Body of pancreas (tissue), 4 donors: ENCODE measurements at regions not wholly inside any gene's neighbourhood (a gene's known extent, or its start where the extent isn't known, plus 50 kb on each side); places are given as distances from the start of the nearest gene placed in this dataset.
"Not testable (repeated sequence)": the region's sequence is repeated elsewhere in the genome, so short reads cannot be mapped to it uniquely, and the experiment has no call there.

Source experiments
- ATAC-seq: fragments of 150-250 bp; one replicate; pipeline ENCODE4 v1.9.1; 2016
- DNase-seq, 4 donors: peaks; one replicate each; pipeline ENCODE4 v3.0.0-alpha.2; 2019
- H3K27ac ChIP-seq, 4 donors: fragments of 200-600 bp; sonication (generic); 1 replicate in 3 of 4; 2 replicates in 1 of 4; pipeline versions ENCODE4 v1.5.1 to v1.6.1; 2016 to 2019; ENCODE audit warnings: mild to moderate bottlenecking in 1 of 4, mixed read lengths in 1 of 4, moderate library complexity in 1 of 4
- H3K27me3 ChIP-seq, 2 donors: fragments of 200-600 bp; sonication (generic); one replicate each; pipeline ENCODE4 v1.6.0; 2016; ENCODE audit warnings: mild to moderate bottlenecking in 1 of 2
- H3K36me3 ChIP-seq, 2 donors: fragments of 200-600 bp; sonication (generic); replicated peaks in 1 of 2; 2 replicates each; pipeline ENCODE4 v1.5.1; 2016; ENCODE audit warnings: low read depth in 2 of 2; ENCODE audit not compliant: insufficient read depth in 1 of 2
- H3K4me1 ChIP-seq: fragments of 200-600 bp; sonication (generic); one replicate; pipeline ENCODE4 v1.6.0; 2016
- H3K4me3 ChIP-seq, 2 donors: fragments of 200-600 bp; sonication (generic); 1 replicate in 1 of 2; 2 replicates in 1 of 2; pipeline ENCODE4 v1.5.1; 2016 to 2019
- H3K9me3 ChIP-seq, 3 donors: fragments of 200-600 bp; sonication (generic); 1 replicate in 2 of 3; 2 replicates in 1 of 3; pipeline ENCODE4 v1.5.1; 2016
- POLR2A ChIP-seq, 3 donors: fragments of 450-650 bp; IDR thresholded peaks; one replicate each; pipeline ENCODE4 v1.6.1; 2016; ENCODE audit warnings: antibody characterized with exemption in 3 of 3, mild to moderate bottlenecking in 2 of 3
- WGBS, 2 donors: methylation state at CpG; one replicate each; pipeline ENCODE4 v1.1.5; 2017; 5-methylcytosine and 5-hydroxymethylcytosine counted together
- intact Hi-C: fragments of 100-400 bp; cut with DNase I; formaldehyde crosslinking; loops from one replicate; pipeline ENCODE4 v1.15.1; 2023
- TF ChIP-seq, protein P1 (sequence below), 7 experiments: fragments of 450-650 bp in 4 of 7; fragments of 200-600 bp in 3 of 7; sonication (generic) in 3 of 7; IDR thresholded peaks; one replicate each; pipeline ENCODE4 v1.5.1; 2016 to 2019; ENCODE audit warnings: antibody characterized with exemption in 7 of 7

DNA sequence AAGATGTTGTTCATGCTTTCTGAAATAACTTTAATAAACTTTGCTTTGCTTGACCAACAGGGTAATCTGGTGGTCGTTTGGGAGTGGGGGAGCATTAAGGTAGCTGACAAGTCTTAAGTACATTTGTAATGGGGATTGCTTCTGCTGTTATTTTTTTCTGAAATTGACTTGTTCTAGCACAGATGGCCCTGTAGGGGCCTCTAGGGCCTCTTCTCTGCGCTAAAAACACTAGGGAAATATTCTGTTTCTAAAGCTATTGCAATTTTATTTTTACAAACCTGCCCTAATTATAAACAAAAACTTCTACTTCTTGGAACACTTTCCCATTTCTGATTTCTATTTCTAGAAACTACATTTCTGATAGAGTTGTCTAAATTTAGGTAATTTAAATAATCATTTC is 191.3 kb upstream of the KCNJ3 start:
- DNase-seq (no peak), ATAC-seq (no peak)
- no peak for TF ChIP-seq POLR2A (IDR thresholded peaks at IDR 0.05)
- TF ChIP-seq, protein P1, sequence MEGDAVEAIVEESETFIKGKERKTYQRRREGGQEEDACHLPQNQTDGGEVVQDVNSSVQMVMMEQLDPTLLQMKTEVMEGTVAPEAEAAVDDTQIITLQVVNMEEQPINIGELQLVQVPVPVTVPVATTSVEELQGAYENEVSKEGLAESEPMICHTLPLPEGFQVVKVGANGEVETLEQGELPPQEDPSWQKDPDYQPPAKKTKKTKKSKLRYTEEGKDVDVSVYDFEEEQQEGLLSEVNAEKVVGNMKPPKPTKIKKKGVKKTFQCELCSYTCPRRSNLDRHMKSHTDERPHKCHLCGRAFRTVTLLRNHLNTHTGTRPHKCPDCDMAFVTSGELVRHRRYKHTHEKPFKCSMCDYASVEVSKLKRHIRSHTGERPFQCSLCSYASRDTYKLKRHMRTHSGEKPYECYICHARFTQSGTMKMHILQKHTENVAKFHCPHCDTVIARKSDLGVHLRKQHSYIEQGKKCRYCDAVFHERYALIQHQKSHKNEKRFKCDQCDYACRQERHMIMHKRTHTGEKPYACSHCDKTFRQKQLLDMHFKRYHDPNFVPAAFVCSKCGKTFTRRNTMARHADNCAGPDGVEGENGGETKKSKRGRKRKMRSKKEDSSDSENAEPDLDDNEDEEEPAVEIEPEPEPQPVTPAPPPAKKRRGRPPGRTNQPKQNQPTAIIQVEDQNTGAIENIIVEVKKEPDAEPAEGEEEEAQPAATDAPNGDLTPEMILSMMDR (IDR thresholded peaks at IDR 0.05), result no peak
- Histone ChIP-seq H3K9me3 (no peaks in the 10 kb centered on the region), H3K27me3 (no peaks in the 10 kb centered on the region), H3K27ac (no peak overlapping the region), H3K4me3 (no peak overlapping the region), H3K4me1 (no peaks in the 10 kb centered on the region), H3K36me3 (no peaks in the 10 kb centered on the region)
- intact Hi-C loops, result no loop called here
- WGBS, 2 donors, result 38 to 40% methylated on average over 2 of the region's 2 CpGs

GRCh38 chr2:154518872-154519271 is 179.6 kb upstream of the KCNJ3 start:
- Histone ChIP-seq H3K9me3 (no peaks in the 10 kb centered on the region), H3K27me3 (no peaks in the 10 kb centered on the region), H3K27ac (no peak overlapping the region), H3K36me3 (no peaks in the 10 kb centered on the region), H3K4me3 (no peak overlapping the region), H3K4me1 (no peaks in the 10 kb centered on the region)
- TF ChIP-seq, protein P1 (IDR thresholded peaks at IDR 0.05), result no peak
- no peak for TF ChIP-seq POLR2A (IDR thresholded peaks at IDR 0.05)
- DNase-seq (no peak), ATAC-seq (no peak)
- intact Hi-C loops, result no loop called here
- 86 to 89% methylated on average over 1 of the region's 1 CpG for WGBS, 2 donors

DNA sequence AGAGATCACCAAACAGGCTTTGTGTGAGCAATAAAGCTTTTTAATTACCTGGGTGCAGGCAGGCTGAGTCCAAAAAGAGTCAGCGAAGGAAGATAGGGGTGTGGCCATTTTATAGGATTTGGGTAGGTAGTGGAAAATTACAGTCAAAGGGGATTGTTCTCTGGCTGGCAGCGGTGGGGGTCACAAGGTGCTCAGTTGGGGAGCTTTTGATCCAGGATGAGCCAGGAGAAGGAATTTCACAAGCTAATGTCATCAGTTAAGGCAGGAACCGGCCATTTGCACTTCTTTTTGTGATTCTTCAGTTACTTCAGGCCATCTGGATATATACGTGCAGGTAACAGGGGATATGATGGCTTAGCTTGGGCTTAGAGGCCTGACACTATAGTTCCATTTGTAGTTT is 177.5 kb upstream of the KCNJ3 start:
- H3K4me3 ChIP-seq, H3K9me3 ChIP-seq, intact Hi-C loops, H3K27me3 ChIP-seq, DNase-seq, H3K36me3 ChIP-seq, ATAC-seq, H3K27ac ChIP-seq, H3K4me1 ChIP-seq: not testable (repeated sequence)
- 74 to 81% methylated on average over 4 of the region's 4 CpGs for WGBS, 2 donors

DNA sequence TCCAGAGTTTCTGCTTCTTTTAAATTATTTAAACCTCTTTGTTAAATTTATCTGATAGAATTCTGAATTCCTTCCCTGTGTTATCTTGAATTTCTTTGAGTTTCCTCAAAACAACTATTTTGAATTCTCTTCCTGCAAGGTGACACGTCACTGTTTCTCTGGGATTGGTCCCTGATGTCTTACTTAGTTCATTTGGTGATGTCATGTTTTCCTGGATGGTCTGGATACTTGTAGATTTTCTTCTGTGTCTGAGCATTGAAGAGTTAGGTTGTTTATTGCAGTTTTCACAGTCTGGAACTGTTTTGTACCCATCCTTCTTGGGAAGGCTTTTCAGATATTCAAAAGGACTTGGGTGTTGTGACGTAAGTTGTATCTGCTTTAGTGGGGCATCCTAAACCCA is 172.3 kb upstream of the KCNJ3 start:
- H3K4me3 ChIP-seq, result no peak overlapping the region
- no peak overlapping the region for H3K27ac ChIP-seq
- no peak for DNase-seq
- no peaks in the 10 kb centered on the region for H3K4me1 ChIP-seq
- H3K9me3 ChIP-seq, result no peaks in the 10 kb centered on the region
- intact Hi-C loops, result no loop called here
- no peaks in the 10 kb centered on the region for H3K27me3 ChIP-seq
- ATAC-seq, result no peak
- no peak for TF ChIP-seq POLR2A (IDR thresholded peaks at IDR 0.05)
- TF ChIP-seq, protein P1 (IDR thresholded peaks at IDR 0.05), result no peak
- 84 to 85% methylated on average over 2 of the region's 2 CpGs for WGBS, 2 donors
- no peaks in the 10 kb centered on the region for H3K36me3 ChIP-seq

DNA sequence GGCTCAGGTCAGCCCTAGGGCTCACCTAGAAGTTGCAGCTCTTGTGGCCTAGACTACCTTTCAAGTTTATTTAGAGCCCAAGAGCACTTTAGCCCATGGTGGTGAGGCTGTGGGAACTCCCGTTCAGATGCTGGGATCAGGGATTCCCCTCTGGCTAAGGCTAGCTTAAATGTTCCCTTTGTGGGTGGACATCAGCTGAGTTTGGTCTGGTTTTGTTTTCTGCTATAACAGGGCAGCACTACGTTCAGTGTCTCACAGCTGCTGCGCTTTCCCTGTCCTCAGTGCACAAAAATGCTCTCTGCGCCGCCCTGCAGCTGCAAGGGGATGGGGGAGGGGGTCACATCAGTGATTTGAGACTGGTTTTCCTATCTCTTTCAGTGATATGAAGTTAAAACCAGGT is 170.5 kb upstream of the KCNJ3 start:
- Histone ChIP-seq H3K9me3 (no peaks in the 10 kb centered on the region), H3K4me1 (peaks cover 7% of the 10 kb centered on the region), H3K36me3 (no peaks in the 10 kb centered on the region), H3K27ac (no peak overlapping the region), H3K27me3 (no peaks in the 10 kb centered on the region), H3K4me3 (no peak overlapping the region)
- no peak for TF ChIP-seq POLR2A (IDR thresholded peaks at IDR 0.05)
- TF ChIP-seq, protein P1 (IDR thresholded peaks at IDR 0.05), result no peak
- no peak for DNase-seq
- WGBS, 2 donors, result 78 to 83% methylated on average over 4 to 5 of the region's 5 CpGs
- intact Hi-C loops, result no loop called here
- ATAC-seq, result no peak
